ENCODE measurements at regions not wholly inside any gene's neighbourhood (a gene's known extent, or its start where the extent isn't known, plus 50 kb on each side); places are given as distances from the start of the nearest gene placed in this dataset.

DNA sequence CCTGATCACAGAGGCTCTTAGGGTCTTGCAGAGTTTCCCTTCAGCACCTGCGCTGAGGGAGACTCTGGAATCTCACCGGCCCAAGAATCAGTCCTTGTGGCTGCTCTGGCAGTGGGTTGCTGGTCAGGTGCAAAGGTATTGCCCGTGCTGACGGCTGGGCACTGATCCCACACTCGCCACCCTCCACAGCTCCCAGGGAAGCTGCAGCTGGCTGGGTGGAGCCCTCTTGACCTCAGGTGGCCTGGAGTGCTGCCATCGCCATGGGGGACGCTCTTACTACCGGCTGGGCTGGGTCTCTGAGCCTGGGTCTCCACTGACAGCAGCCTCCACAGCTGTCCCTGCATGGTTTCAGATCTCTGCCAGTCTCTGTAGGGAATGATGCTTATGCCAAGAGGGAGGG lies 52.6 kb upstream of the EPHB3 start:
- DNase-seq (ENCODE audit: low read depth in 2 of 2): no peak

- DNase-seq (ENCODE audit: low read depth in 2 of 2): no peak
Measured at GRCh38 chr3:184511741-184512140, 49.8 kb upstream of the EPHB3 start.
